Fibroblast of gingiva (primary cell): ENCODE measurements at regions not wholly inside any gene's neighbourhood (a gene's known extent, or its start where the extent isn't known, plus 50 kb on each side); places are given as distances from the start of the nearest gene placed in this dataset.

Experiments
- DNase-seq: peaks from one replicate; pipeline ENCODE4 v3.0.0-alpha.2; 2011; ENCODE audit warnings: low read depth

GRCh38 chr3:181442066-181442465 is 269.7 kb upstream of the SOX2 start:
- DNase-seq = no peak

- DNase-seq = no peak
Measured at GRCh38 chr3:181432992-181433391, 278.7 kb upstream of the SOX2 start.

GRCh38 chr3:181431748-181432147 is 280.0 kb upstream of the SOX2 start:
- DNase-seq = no peak

GRCh38 chr3:181425074-181425473 is 286.7 kb upstream of the SOX2 start:
- no peak for DNase-seq

- DNase-seq = no peak
Measured at GRCh38 chr3:181418233-181418632, 293.5 kb upstream of the SOX2 start.

GRCh38 chr3:181417748-181418147 is 294.0 kb upstream of the SOX2 start:
- no peak for DNase-seq

- DNase-seq = no peak
Measured at GRCh38 chr3:181410870-181411269, 300.9 kb upstream of the SOX2 start.

GRCh38 chr3:181403876-181404660 is 307.7 kb upstream of the SOX2 start:
- DNase-seq = no peak

- no peak for DNase-seq
Measured at GRCh38 chr3:181402347-181402746, 309.4 kb upstream of the SOX2 start.

GRCh38 chr3:181384970-181385369 is 326.8 kb upstream of the SOX2 start:
- DNase-seq = no peak

- DNase-seq = no peak
Measured at GRCh38 chr3:181383760-181384159, 328.0 kb upstream of the SOX2 start.

- no peak for DNase-seq
Measured at GRCh38 chr3:181383201-181383600, 328.5 kb upstream of the SOX2 start.

- no peak for DNase-seq
Measured at GRCh38 chr3:181382656-181383055, 329.1 kb upstream of the SOX2 start.

- DNase-seq = no peak
Measured at GRCh38 chr3:181379278-181379677, 332.4 kb upstream of the SOX2 start.

- DNase-seq = no peak
Measured at GRCh38 chr3:181369637-181370036, 342.1 kb upstream of the SOX2 start.

GRCh38 chr3:181363231-181363630 is 348.5 kb upstream of the SOX2 start:
- no peak for DNase-seq

GRCh38 chr3:181362378-181362777 is 349.3 kb upstream of the SOX2 start:
- DNase-seq = no peak

- DNase-seq = no peak
Measured at GRCh38 chr3:181358562-181358961, 353.2 kb upstream of the SOX2 start.

GRCh38 chr3:181358060-181358459 is 353.7 kb upstream of the SOX2 start:
- DNase-seq = no peak

- no peak for DNase-seq
Measured at GRCh38 chr3:181354140-181354539, 357.6 kb upstream of the SOX2 start.

- DNase-seq = no peak
Measured at GRCh38 chr3:181344331-181344730, 354.8 kb upstream of the DNAJC19 start.

- DNase-seq = no peak
Measured at GRCh38 chr3:181336597-181336996, 347.1 kb upstream of the DNAJC19 start.

- no peak for DNase-seq
Measured at GRCh38 chr3:181333394-181333793, 343.9 kb upstream of the DNAJC19 start.

GRCh38 chr3:181330821-181331563 is 341.5 kb upstream of the DNAJC19 start:
- DNase-seq = no peak
